ENCODE measurements at regions not wholly inside any gene's neighbourhood (a gene's known extent, or its start where the extent isn't known, plus 50 kb on each side); places are given as distances from the start of the nearest gene placed in this dataset.
A peak's percentile ranks its signal among the peaks of the same experiment; 100 is the strongest.

DNA sequence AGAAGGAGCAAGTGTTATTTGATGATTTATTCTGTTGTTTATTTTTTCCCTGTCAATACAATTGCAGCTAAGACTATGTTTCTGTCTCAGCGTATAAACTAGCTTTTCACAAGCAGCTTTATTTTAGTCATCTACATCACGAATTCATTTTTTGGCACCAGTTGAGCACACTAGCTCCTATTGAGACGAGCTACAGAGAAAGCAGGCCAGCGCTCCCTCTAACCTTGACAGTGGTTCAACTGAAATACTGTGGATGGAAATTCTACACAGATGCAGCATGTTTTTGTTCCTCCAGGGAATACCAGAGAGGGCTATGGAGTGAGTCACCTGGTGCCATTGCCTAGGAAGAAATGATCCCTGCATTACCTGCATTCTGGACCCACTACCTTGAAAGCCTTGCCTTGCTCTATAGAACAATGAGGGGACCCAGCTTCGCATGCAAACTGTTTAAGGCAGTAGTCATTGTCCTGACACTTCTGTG lies 108.2 kb upstream of the ARHGAP42 start:
- no peak for DNase-seq

DNA sequence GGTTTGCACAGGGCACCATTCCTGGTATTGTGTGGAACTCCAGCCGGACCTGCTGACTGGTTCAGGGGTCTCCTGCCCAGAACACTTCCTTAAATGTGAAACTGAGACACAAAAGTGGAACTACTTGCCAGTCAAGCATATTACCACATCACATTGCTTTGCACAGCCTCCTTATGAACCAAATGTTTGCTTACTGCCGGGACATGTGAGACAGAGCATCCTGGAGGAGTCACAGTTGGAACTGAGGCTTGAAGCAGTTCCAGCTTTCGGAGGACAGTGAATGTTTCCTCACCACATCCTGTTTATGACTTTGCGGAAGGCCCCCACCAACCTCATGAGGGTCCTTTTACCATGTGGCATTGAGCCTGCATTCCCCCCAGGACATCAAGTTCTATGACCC lies 105.8 kb upstream of the ARHGAP42 start:
- H3K4me1 ChIP-seq (ENCODE audit: control insufficient read depth in 3 of 3, insufficient read depth in 2 of 3, low read depth in 1 of 3, low read length in 2 of 3): no peaks in the 10 kb centered on the region
- no peaks in the 10 kb centered on the region for H3K9me3 ChIP-seq (ENCODE audit: control insufficient read depth in 2 of 2, insufficient read depth in 1 of 2, low read depth in 1 of 2, low read length in 1 of 2)
- no peak overlapping the region for H3K4me3 ChIP-seq (ENCODE audit: low read depth in 1 of 3, low read length in 3 of 3)
- DNase-seq (no peak), FAIRE-seq (no peak)
- WGBS, 3 donors: 53 to 74% (median 67%) methylated on average over 4 of the region's 4 CpGs
- no peaks in the 10 kb centered on the region for H3K36me3 ChIP-seq (ENCODE audit: control insufficient read depth in 3 of 3, insufficient read depth in 2 of 3, low read depth in 1 of 3, low read length in 3 of 3)
- H3K27me3 ChIP-seq (ENCODE audit: control insufficient read depth in 3 of 3, insufficient read depth in 3 of 3, low read length in 3 of 3): peaks cover 0 to 2% (median 0%) of the 10 kb centered on the region in 3 donors
- peak overlapping the region in 1 of 3 donors; percentile 67 for H3K27ac ChIP-seq (ENCODE audit: low read depth in 1 of 3, low read length in 2 of 3)

More for the DNA sequence above, 108.2 kb upstream of the ARHGAP42 start:
- FAIRE-seq: no peak
- Histone ChIP-seq H3K27ac (ENCODE audit: low read depth in 1 of 3, low read length in 2 of 3) (peak overlapping the region in 1 of 3 donors; percentile 27), H3K36me3 (ENCODE audit: control insufficient read depth in 3 of 3, insufficient read depth in 2 of 3, low read depth in 1 of 3, low read length in 3 of 3) (no peaks in the 10 kb centered on the region), H3K9me3 (ENCODE audit: control insufficient read depth in 2 of 2, insufficient read depth in 1 of 2, low read depth in 1 of 2, low read length in 1 of 2) (no peaks in the 10 kb centered on the region), H3K27me3 (ENCODE audit: control insufficient read depth in 3 of 3, insufficient read depth in 3 of 3, low read length in 3 of 3) (peaks cover 0 to 2% (median 0%) of the 10 kb centered on the region in 3 donors), H3K4me1 (ENCODE audit: control insufficient read depth in 3 of 3, insufficient read depth in 2 of 3, low read depth in 1 of 3, low read length in 2 of 3) (no peaks in the 10 kb centered on the region), H3K4me3 (ENCODE audit: low read depth in 1 of 3, low read length in 3 of 3) (no peak overlapping the region)
- 74 to 89% (median 78%) methylated on average over 5 of the region's 5 CpGs for WGBS, 3 donors

DNA sequence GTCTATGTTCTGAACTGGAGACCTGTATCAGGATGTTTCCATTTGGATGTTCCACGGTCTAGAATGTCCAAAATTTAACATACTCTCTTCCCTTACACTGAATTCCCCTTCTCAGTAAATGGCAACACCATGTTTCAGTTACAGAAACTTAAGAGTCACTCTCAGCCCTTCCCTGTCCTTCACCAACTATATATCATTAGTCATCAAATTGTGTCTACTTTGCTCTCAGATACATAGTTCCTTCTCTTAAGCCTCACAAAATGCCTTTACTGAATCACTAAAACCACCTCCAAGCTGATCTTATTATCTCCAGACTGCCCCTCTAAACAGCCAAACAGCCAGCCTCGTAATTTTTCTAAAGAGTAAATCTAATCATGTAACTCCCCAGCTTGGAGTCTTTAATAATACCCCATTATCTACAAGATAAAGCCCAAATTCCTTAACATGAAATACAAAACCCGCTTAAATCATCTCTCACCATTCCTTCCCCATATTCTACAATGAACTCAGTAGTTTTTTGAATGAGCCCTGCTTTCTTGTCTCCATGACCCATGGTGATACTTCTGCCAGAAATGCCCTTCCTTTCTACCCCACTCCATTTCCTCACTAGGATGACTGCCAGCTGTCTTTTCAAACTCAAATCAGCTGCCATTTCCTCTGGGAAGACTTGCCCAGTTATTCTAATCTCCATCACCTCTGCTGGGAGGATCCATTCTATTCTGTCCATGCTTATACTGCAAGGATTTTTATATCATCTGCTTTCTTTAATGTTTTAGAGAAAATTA lies 102.7 kb upstream of the ARHGAP42 start:
- no peaks in the 10 kb centered on the region for H3K36me3 ChIP-seq (ENCODE audit: control insufficient read depth in 3 of 3, insufficient read depth in 2 of 3, low read depth in 1 of 3, low read length in 3 of 3)
- no peak overlapping the region for H3K4me3 ChIP-seq (ENCODE audit: low read depth in 1 of 3, low read length in 3 of 3)
- WGBS, 3 donors: 44 to 74% (median 48%) methylated on average over 3 of the region's 3 CpGs
- DNase-seq: no peak
- H3K4me1 ChIP-seq (ENCODE audit: control insufficient read depth in 3 of 3, insufficient read depth in 2 of 3, low read depth in 1 of 3, low read length in 2 of 3): no peaks in the 10 kb centered on the region
- no peaks in the 10 kb centered on the region for H3K9me3 ChIP-seq (ENCODE audit: control insufficient read depth in 2 of 2, insufficient read depth in 1 of 2, low read depth in 1 of 2, low read length in 1 of 2)
- H3K27ac ChIP-seq (ENCODE audit: low read depth in 1 of 3, low read length in 2 of 3): no peak overlapping the region
- FAIRE-seq: no peak
- no peaks in the 10 kb centered on the region for H3K27me3 ChIP-seq (ENCODE audit: control insufficient read depth in 3 of 3, insufficient read depth in 3 of 3, low read length in 3 of 3)

DNA sequence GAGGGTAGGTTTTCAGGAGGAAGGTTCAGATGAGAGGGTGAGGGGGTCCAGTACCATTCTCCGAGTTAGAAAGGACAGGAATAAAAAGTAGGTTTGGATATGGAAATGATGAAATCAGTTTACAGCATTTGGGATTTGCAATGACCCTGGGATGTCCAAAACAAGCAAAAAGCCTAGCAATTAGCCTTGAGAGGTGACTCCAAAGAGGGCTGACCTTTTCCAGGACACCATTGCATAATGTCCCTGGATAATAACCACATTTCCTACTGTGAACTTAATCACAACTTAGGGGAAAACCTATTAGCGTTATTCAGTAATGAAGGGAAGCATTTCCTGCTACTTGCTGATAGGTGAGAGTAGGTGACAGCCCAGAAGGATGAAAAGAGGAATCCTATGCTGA lies 101.4 kb upstream of the ARHGAP42 start:
- no peak for FAIRE-seq
- no peaks in the 10 kb centered on the region for H3K27me3 ChIP-seq (ENCODE audit: control insufficient read depth in 3 of 3, insufficient read depth in 3 of 3, low read length in 3 of 3)
- 42 to 51% (median 45%) methylated on average over 2 of the region's 2 CpGs for WGBS, 3 donors
- H3K4me1 ChIP-seq (ENCODE audit: control insufficient read depth in 3 of 3, insufficient read depth in 2 of 3, low read depth in 1 of 3, low read length in 2 of 3): no peaks in the 10 kb centered on the region
- no peak overlapping the region for H3K4me3 ChIP-seq (ENCODE audit: low read depth in 1 of 3, low read length in 3 of 3)
- no peaks in the 10 kb centered on the region for H3K9me3 ChIP-seq (ENCODE audit: control insufficient read depth in 2 of 2, insufficient read depth in 1 of 2, low read depth in 1 of 2, low read length in 1 of 2)
- H3K36me3 ChIP-seq (ENCODE audit: control insufficient read depth in 3 of 3, insufficient read depth in 2 of 3, low read depth in 1 of 3, low read length in 3 of 3): no peaks in the 10 kb centered on the region
- H3K27ac ChIP-seq (ENCODE audit: low read depth in 1 of 3, low read length in 2 of 3): no peak overlapping the region
- no peak for DNase-seq

DNA sequence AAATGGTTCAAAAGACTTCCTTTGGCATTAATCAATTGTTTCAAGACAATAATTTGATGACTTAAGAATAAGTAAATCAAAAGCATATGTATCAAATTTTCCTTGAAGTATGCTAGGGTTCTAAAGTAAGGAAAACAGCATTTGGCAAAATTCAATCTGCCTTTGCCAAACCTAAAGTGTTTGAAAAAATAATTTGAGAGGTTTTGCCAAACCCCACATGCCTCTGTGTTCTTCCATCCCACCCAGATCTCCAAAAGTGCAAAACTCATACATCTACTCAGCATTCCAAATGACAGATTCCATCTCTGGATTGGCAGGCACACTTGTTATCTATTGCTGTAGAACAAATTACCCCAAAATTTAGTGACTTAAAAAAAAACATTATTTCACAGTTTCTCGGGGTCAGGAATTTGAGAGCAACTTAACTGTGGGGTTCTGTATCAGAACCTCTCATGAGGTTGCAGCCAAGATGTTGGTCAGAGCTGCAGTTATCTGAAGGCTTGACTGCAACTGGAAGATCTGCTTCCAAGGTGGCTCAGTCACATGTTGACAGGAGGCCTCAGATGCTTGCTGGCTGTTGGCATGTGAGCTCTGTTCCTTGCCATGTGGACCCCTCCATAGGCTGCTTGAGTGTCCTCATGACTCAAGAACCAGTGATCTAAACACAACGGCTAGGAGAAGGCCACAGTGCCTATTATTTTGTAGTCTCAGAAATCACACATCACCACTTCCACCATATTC lies 100.6 kb upstream of the ARHGAP42 start:
- H3K27ac ChIP-seq (ENCODE audit: low read depth in 1 of 3, low read length in 2 of 3): no peak overlapping the region
- DNase-seq: no peak
- WGBS, 3 donors: 77 to 83% (median 78%) methylated on average over 2 of the region's 2 CpGs

DNA sequence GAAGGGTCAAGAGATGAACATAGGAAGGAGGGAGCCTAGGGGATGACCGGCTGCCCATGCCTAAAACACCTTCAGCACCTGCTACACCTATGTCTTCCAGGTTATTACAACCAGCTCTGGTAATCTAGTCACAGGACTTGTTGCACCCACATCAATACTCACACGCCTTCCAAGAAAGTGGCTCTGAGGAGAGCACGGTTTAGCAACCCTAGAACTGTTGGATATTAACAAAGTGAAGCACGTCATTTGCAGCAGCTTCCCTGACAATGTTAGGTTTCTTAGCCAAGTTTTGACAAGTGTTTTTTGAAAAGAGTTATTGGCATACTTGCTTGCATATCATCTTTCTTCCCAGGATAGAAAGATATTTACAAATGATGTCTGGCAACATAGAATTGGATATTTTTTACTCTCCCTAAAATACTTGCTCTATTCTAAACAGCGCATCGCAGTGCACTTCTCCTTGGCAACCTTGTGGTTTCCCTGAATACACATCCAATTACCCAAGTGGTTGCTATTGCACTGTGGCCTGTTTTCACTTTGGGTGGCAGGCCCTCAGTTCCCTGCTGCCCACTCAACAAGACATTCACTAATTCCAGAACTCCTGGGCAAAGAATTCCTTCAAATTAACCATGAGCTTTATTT lies 94.3 kb upstream of the ARHGAP42 start:
- Histone ChIP-seq H3K36me3 (ENCODE audit: control insufficient read depth in 3 of 3, insufficient read depth in 2 of 3, low read depth in 1 of 3, low read length in 3 of 3) (no peaks in the 10 kb centered on the region), H3K27ac (ENCODE audit: low read depth in 1 of 3, low read length in 2 of 3) (peak overlapping the region in 1 of 3 donors; percentile 61), H3K9me3 (ENCODE audit: control insufficient read depth in 2 of 2, insufficient read depth in 1 of 2, low read depth in 1 of 2, low read length in 1 of 2) (no peaks in the 10 kb centered on the region), H3K27me3 (ENCODE audit: control insufficient read depth in 3 of 3, insufficient read depth in 3 of 3, low read length in 3 of 3) (no peaks in the 10 kb centered on the region), H3K4me1 (ENCODE audit: control insufficient read depth in 3 of 3, insufficient read depth in 2 of 3, low read depth in 1 of 3, low read length in 2 of 3) (no peaks in the 10 kb centered on the region), H3K4me3 (ENCODE audit: low read depth in 1 of 3, low read length in 3 of 3) (no peak overlapping the region)
- DNase-seq (no peak), FAIRE-seq (no peak)
- WGBS, 3 donors: 63 to 82% (median 79%) methylated on average over 6 of the region's 6 CpGs

More for the DNA sequence above, 100.6 kb upstream of the ARHGAP42 start:
- Histone ChIP-seq H3K36me3 (ENCODE audit: control insufficient read depth in 3 of 3, insufficient read depth in 2 of 3, low read depth in 1 of 3, low read length in 3 of 3) (no peaks in the 10 kb centered on the region), H3K27me3 (ENCODE audit: control insufficient read depth in 3 of 3, insufficient read depth in 3 of 3, low read length in 3 of 3) (no peaks in the 10 kb centered on the region), H3K4me3 (ENCODE audit: low read depth in 1 of 3, low read length in 3 of 3) (no peak overlapping the region), H3K4me1 (ENCODE audit: control insufficient read depth in 3 of 3, insufficient read depth in 2 of 3, low read depth in 1 of 3, low read length in 2 of 3) (no peaks in the 10 kb centered on the region), H3K9me3 (ENCODE audit: control insufficient read depth in 2 of 2, insufficient read depth in 1 of 2, low read depth in 1 of 2, low read length in 1 of 2) (no peaks in the 10 kb centered on the region)
- no peak for FAIRE-seq

DNA sequence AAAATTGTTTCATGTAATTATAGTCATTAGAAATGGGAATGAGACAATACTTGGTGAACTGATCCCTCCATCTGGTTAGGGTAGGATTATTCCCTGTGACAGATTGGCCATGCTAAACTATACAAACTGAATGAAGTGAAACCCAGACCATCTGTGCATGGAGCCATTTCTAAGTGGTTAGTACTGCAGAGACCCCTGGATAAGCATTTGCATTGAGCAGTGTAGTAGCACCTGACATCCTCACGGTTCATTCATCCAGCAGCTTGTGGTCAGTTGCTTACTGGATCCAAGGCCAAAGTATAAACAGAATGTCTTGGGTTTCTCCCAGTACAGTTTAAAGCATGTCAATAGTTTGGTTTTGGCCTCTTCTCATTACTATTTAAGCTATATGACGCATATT lies 93.8 kb upstream of the ARHGAP42 start:
- Histone ChIP-seq H3K27ac (ENCODE audit: low read depth in 1 of 3, low read length in 2 of 3) (no peak overlapping the region), H3K27me3 (ENCODE audit: control insufficient read depth in 3 of 3, insufficient read depth in 3 of 3, low read length in 3 of 3) (no peaks in the 10 kb centered on the region), H3K4me3 (ENCODE audit: low read depth in 1 of 3, low read length in 3 of 3) (no peak overlapping the region), H3K36me3 (ENCODE audit: control insufficient read depth in 3 of 3, insufficient read depth in 2 of 3, low read depth in 1 of 3, low read length in 3 of 3) (no peaks in the 10 kb centered on the region), H3K4me1 (ENCODE audit: control insufficient read depth in 3 of 3, insufficient read depth in 2 of 3, low read depth in 1 of 3, low read length in 2 of 3) (no peaks in the 10 kb centered on the region), H3K9me3 (ENCODE audit: control insufficient read depth in 2 of 2, insufficient read depth in 1 of 2, low read depth in 1 of 2, low read length in 1 of 2) (no peaks in the 10 kb centered on the region)
- 68 to 88% (median 79%) methylated on average over 2 of the region's 2 CpGs for WGBS, 3 donors
- FAIRE-seq: no peak
- DNase-seq: peak in 1 of 2 donors; percentile 10

DNA sequence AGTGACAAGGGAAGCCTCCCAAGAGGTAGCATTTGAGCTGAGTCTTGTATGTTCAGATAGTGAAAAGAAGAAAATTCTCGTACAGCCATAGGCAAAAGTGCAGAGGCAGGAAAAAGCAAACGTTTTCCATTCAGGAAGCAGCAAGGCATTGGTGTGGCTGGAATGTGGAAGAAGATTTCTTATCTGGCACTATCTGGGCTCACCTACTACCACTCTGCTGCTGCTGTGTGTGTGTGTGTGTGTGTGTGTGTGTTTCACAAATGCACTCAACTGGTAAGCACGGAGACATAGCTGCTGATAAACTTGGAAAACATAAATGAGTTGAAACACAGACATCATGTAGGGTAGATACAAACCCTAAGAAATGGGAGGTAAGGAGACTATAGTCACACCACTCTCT lies 92.8 kb upstream of the ARHGAP42 start:
- no peaks in the 10 kb centered on the region for H3K27me3 ChIP-seq (ENCODE audit: control insufficient read depth in 3 of 3, insufficient read depth in 3 of 3, low read length in 3 of 3)
- H3K4me3 ChIP-seq (ENCODE audit: low read depth in 1 of 3, low read length in 3 of 3): no peak overlapping the region
- WGBS, 3 donors: 27 to 38% (median 31%) methylated on average over 3 of the region's 3 CpGs
- H3K9me3 ChIP-seq (ENCODE audit: control insufficient read depth in 2 of 2, insufficient read depth in 1 of 2, low read depth in 1 of 2, low read length in 1 of 2): no peaks in the 10 kb centered on the region
- no peaks in the 10 kb centered on the region for H3K36me3 ChIP-seq (ENCODE audit: control insufficient read depth in 3 of 3, insufficient read depth in 2 of 3, low read depth in 1 of 3, low read length in 3 of 3)
- FAIRE-seq (no peak), DNase-seq (no peak)
- no peaks in the 10 kb centered on the region for H3K4me1 ChIP-seq (ENCODE audit: control insufficient read depth in 3 of 3, insufficient read depth in 2 of 3, low read depth in 1 of 3, low read length in 2 of 3)
- no peak overlapping the region for H3K27ac ChIP-seq (ENCODE audit: low read depth in 1 of 3, low read length in 2 of 3)

All from small intestine (tissue), 7 donors.